ENCODE measurements at regions not wholly inside any gene's neighbourhood (a gene's known extent, or its start where the extent isn't known, plus 50 kb on each side); places are given as distances from the start of the nearest gene placed in this dataset.

DNA sequence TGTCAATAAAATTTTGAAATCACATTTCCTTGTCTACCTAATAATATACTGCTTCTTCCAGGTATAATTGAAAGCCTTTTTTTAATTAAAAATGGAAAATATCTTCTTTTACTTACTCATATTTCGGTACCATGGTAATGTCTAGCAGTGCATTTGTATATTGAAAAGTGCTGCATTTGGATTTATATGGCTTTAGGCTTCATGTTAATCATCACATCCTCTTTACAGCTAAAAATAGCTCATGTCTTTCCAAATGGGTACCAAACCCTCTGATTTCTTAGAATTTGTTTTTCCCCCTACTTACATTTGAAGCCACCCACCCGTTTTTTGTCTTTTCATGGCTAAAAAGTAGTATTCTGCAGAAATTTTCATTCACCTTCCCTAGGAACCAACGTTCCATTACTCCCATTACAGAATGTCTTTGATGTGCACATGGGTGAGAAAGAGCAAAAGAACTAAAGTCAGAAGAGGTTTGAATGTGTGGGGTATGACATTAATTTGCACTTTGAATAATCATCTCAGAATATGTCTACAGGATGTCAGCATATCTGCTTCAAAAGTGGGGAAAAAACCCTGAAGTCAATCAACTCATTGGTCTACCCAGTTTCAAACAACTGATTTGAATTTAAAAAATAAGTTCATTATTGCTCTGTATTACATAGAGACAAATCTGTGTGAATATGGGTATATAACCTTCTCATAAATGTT, 935.9 kb downstream of the GATA3 start:
- H3K27ac ChIP-seq (ENCODE audit: low read depth, low read length, poor library complexity, severe bottlenecking), result no peak overlapping the region
- no peaks in the 10 kb centered on the region for H4K20me1 ChIP-seq (ENCODE audit: insufficient read depth, low read length)
- no peak for TF ChIP-seq EZH2 (IDR thresholded peaks at IDR 0.05; ENCODE audit: borderline replicate concordance, low read length)
- TF ChIP-seq, protein P1, sequence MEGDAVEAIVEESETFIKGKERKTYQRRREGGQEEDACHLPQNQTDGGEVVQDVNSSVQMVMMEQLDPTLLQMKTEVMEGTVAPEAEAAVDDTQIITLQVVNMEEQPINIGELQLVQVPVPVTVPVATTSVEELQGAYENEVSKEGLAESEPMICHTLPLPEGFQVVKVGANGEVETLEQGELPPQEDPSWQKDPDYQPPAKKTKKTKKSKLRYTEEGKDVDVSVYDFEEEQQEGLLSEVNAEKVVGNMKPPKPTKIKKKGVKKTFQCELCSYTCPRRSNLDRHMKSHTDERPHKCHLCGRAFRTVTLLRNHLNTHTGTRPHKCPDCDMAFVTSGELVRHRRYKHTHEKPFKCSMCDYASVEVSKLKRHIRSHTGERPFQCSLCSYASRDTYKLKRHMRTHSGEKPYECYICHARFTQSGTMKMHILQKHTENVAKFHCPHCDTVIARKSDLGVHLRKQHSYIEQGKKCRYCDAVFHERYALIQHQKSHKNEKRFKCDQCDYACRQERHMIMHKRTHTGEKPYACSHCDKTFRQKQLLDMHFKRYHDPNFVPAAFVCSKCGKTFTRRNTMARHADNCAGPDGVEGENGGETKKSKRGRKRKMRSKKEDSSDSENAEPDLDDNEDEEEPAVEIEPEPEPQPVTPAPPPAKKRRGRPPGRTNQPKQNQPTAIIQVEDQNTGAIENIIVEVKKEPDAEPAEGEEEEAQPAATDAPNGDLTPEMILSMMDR (IDR thresholded peaks at IDR 0.05; ENCODE audit: low read length), result no peak
- no peaks in the 10 kb centered on the region for H3K79me2 ChIP-seq (ENCODE audit: insufficient read depth, low read length)
- no peak overlapping the region for H2AFZ ChIP-seq (ENCODE audit: low read length)
- no peaks in the 10 kb centered on the region for H3K9me2 ChIP-seq (ENCODE audit: low read depth, low read length)
- no peak overlapping the region for H3K4me2 ChIP-seq (ENCODE audit: low read length)
- no peaks in the 10 kb centered on the region for H3K4me1 ChIP-seq (ENCODE audit: insufficient read depth, low read length, severe bottlenecking)
- no peaks in the 10 kb centered on the region for H3K27me3 ChIP-seq (ENCODE audit: insufficient read depth, low read length)
- no peak overlapping the region for H3K9ac ChIP-seq (ENCODE audit: low read length)
- no peaks in the 10 kb centered on the region for H3K36me3 ChIP-seq (ENCODE audit: insufficient read depth, low read length)
- H3K9me3 ChIP-seq (ENCODE audit: low read length), result no peaks in the 10 kb centered on the region
- H3K4me3 ChIP-seq (ENCODE audit: low read depth, low read length, poor library complexity, severe bottlenecking), result no peak overlapping the region
- no peaks in the 10 kb centered on the region for H3F3A ChIP-seq (ENCODE audit: insufficient read depth, low read length)

DNA sequence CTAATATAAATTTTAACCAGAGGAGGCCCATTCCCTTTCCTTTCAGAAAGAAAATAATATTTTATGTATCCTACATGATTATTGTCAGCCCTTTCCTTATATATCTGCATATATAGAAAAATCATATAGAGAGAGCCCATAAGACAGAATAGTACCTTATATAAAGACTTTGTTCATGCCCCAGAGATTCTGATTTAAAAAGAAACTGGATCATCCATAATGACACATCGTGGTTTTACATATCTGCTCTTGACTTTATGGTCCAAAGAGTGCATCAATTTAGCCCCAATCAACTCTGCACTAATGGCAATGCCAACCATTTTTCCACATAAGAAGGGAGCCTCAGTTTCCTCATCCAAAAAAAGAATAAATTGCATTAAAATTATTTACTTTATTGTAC, 937.5 kb downstream of the GATA3 start:
- no peaks in the 10 kb centered on the region for H3K79me2 ChIP-seq (ENCODE audit: insufficient read depth, low read length)
- no peak overlapping the region for H3K27ac ChIP-seq (ENCODE audit: low read depth, low read length, poor library complexity, severe bottlenecking)
- H4K20me1 ChIP-seq (ENCODE audit: insufficient read depth, low read length), result no peaks in the 10 kb centered on the region
- no peak for TF ChIP-seq EZH2 (IDR thresholded peaks at IDR 0.05; ENCODE audit: borderline replicate concordance, low read length)
- TF ChIP-seq, protein P1 (IDR thresholded peaks at IDR 0.05; ENCODE audit: low read length), result no peak
- no peaks in the 10 kb centered on the region for H3K9me3 ChIP-seq (ENCODE audit: low read length)
- no peaks in the 10 kb centered on the region for H3K27me3 ChIP-seq (ENCODE audit: insufficient read depth, low read length)
- no peak overlapping the region for H3K9ac ChIP-seq (ENCODE audit: low read length)
- no peak overlapping the region for H2AFZ ChIP-seq (ENCODE audit: low read length)
- H3K4me3 ChIP-seq (ENCODE audit: low read depth, low read length, poor library complexity, severe bottlenecking), result no peak overlapping the region
- no peaks in the 10 kb centered on the region for H3K4me1 ChIP-seq (ENCODE audit: insufficient read depth, low read length, severe bottlenecking)
- H3K36me3 ChIP-seq (ENCODE audit: insufficient read depth, low read length), result no peaks in the 10 kb centered on the region
- no peaks in the 10 kb centered on the region for H3F3A ChIP-seq (ENCODE audit: insufficient read depth, low read length)
- H3K9me2 ChIP-seq (ENCODE audit: low read depth, low read length), result no peaks in the 10 kb centered on the region
- no peak overlapping the region for H3K4me2 ChIP-seq (ENCODE audit: low read length)

DNA sequence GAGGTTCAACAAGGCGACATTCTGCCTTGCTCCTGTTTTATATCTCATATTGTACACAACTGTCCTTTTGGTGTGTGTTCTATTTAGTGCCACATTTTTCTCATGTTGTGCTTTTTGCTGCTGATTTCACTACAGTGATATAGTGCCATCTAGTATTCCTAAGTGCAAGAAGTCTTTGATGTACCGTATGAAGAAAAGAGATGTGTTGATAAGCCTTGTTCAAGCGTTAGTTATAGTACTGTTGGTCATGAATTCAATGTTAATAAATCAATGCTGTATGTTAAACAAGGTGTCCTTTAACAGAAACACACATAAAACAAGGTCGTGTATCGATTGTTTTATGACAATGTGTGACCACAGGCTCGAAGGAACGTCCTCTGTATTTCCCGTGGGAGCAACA, 939.4 kb downstream of the GATA3 start:
- no peaks in the 10 kb centered on the region for H3K4me1 ChIP-seq (ENCODE audit: insufficient read depth, low read length, severe bottlenecking)
- H3F3A ChIP-seq (ENCODE audit: insufficient read depth, low read length), result no peaks in the 10 kb centered on the region
- TF ChIP-seq EZH2 (IDR thresholded peaks at IDR 0.05; ENCODE audit: borderline replicate concordance, low read length), result no peak
- TF ChIP-seq, protein P1 (IDR thresholded peaks at IDR 0.05; ENCODE audit: low read length), result no peak
- no peaks in the 10 kb centered on the region for H3K9me3 ChIP-seq (ENCODE audit: low read length)
- H4K20me1 ChIP-seq (ENCODE audit: insufficient read depth, low read length), result no peaks in the 10 kb centered on the region
- no peaks in the 10 kb centered on the region for H3K9me2 ChIP-seq (ENCODE audit: low read depth, low read length)
- no peaks in the 10 kb centered on the region for H3K36me3 ChIP-seq (ENCODE audit: insufficient read depth, low read length)
- no peak overlapping the region for H3K9ac ChIP-seq (ENCODE audit: low read length)
- no peak overlapping the region for H3K27ac ChIP-seq (ENCODE audit: low read depth, low read length, poor library complexity, severe bottlenecking)
- no peak overlapping the region for H2AFZ ChIP-seq (ENCODE audit: low read length)
- no peak overlapping the region for H3K4me2 ChIP-seq (ENCODE audit: low read length)
- H3K4me3 ChIP-seq (ENCODE audit: low read depth, low read length, poor library complexity, severe bottlenecking), result no peak overlapping the region
- H3K79me2 ChIP-seq (ENCODE audit: insufficient read depth, low read length), result no peaks in the 10 kb centered on the region
- no peaks in the 10 kb centered on the region for H3K27me3 ChIP-seq (ENCODE audit: insufficient read depth, low read length)
